K562 (cell line): ENCODE measurements at regions not wholly inside any gene's neighbourhood (a gene's known extent, or its start where the extent isn't known, plus 50 kb on each side); places are given as distances from the start of the nearest gene placed in this dataset.
"Not testable (repeated sequence)": the region's sequence is repeated elsewhere in the genome, so short reads cannot be mapped to it uniquely, and the experiment has no call there.

Experiments
- ATAC-seq: fragments of 200-7000 bp; cut with Tn5 transposase; 3 replicates; pipeline ENCODE4 v1.9.1; 2020; ENCODE audit warnings: moderate library complexity
- BruUV-seq: library from RNA; stranded (reverse); fragments of 400-500 nt; replicated peaks from 2 replicates; lab custom pipeline; 2021; lab: Mats Ljungman, UMichigan
- CTCF ChIA-PET: fragments of 300-600 bp; formaldehyde crosslinking; extraction: SDS; loops from one replicate; lab custom pipeline; 2021; ENCODE audit warnings: low intra/inter-chr PET ratio; lab: Yijun Ruan, JAX
- POLR2A ChIA-PET: fragments of 300-600, 350-650 bp; sonication (Branson Sonifier 250); formaldehyde crosslinking; extraction: SDS; loops from one replicate; lab custom pipeline; 2021; ENCODE audit warnings: antibody characterized with exemption, inconsistent platforms; lab: Yijun Ruan, JAX
- DNase-seq, 4 experiments: peaks; one replicate each; pipeline versions ENCODE4 v3.0.0 to v3.0.0-alpha.2; 2011 to 2018; ENCODE audit warnings: low spot score in 3 of 4, mixed read lengths in 3 of 4; ENCODE audit errors: extremely low read depth in 1 of 4
- FAIRE-seq: peaks from 2 replicates; lab custom pipeline; 2011; peaks lifted over from hg19 to GRCh38; lab: Jason Lieb, UNC
- H2AFZ ChIP-seq: 2 replicates; pipeline ENCODE4 v1.6.0; 2011; ENCODE audit warnings: low read depth, low read length, control low read depth, inconsistent platforms
- H3K27ac ChIP-seq: fragments of 200-600 bp; 3 replicates; pipeline ENCODE4 v1.8.0; 2011; ENCODE audit warnings: low read depth, mild to moderate bottlenecking, control low read depth, inconsistent platforms, low read length, moderate library complexity, mixed read lengths; ENCODE audit errors: extremely low read depth
- H3K27me3 ChIP-seq, 2 experiments: fragments of 300-600 bp in 1 of 2; 2 replicates in 1 of 2; 3 replicates in 1 of 2; pipeline versions ENCODE4 v1.6.0 to v1.8.0; 2011; ENCODE audit warnings: inconsistent platforms in 2 of 2, low read length in 2 of 2, mild to moderate bottlenecking in 1 of 2, mixed read lengths in 1 of 2, moderate library complexity in 1 of 2; ENCODE audit not compliant: control insufficient read depth in 2 of 2, insufficient read depth in 2 of 2
- H3K36me3 ChIP-seq: fragments of 300-600 bp; 3 replicates; pipeline ENCODE4 v1.8.0; 2011; ENCODE audit warnings: mild to moderate bottlenecking, low read length, inconsistent platforms; ENCODE audit not compliant: control insufficient read depth, insufficient read depth
- H3K4me1 ChIP-seq, 2 experiments: fragments of 200-600 bp in 1 of 2; replicated peaks in 1 of 2; 2 replicates in 1 of 2; 3 replicates in 1 of 2; pipeline versions ENCODE4 v1.5.1 to v1.8.0; 2011; ENCODE audit warnings: inconsistent platforms in 2 of 2, low read length in 2 of 2, mild to moderate bottlenecking in 1 of 2, mixed read lengths in 1 of 2, moderate library complexity in 1 of 2; ENCODE audit not compliant: control insufficient read depth in 2 of 2, insufficient read depth in 2 of 2
- H3K4me2 ChIP-seq: 2 replicates; pipeline ENCODE4 v1.6.1; 2011; ENCODE audit warnings: low read length, control low read depth, inconsistent platforms, mixed read lengths; ENCODE audit not compliant: insufficient read depth
- H3K4me3 ChIP-seq: fragments of 200-600 bp; sonication (generic), shearing (Covaris generic); 2 replicates; pipeline ENCODE4 v1.5.1; 2016; ENCODE audit warnings: control low read depth, inconsistent platforms
- H3K79me2 ChIP-seq: fragments of 200-600 bp; 3 replicates; pipeline ENCODE4 v1.8.0; 2011; ENCODE audit warnings: low read length, inconsistent platforms; ENCODE audit not compliant: control insufficient read depth, insufficient read depth
- H3K9ac ChIP-seq, 2 experiments: 2 replicates each; pipeline versions ENCODE4 v1.6.0 to v1.6.1; 2011; ENCODE audit warnings: low read depth in 2 of 2, low read length in 2 of 2, control low read depth in 1 of 2, inconsistent platforms in 1 of 2, mild to moderate bottlenecking in 1 of 2, mixed read lengths in 1 of 2; ENCODE audit not compliant: insufficient read depth in 1 of 2
- H3K9me1 ChIP-seq: one replicate; pipeline ENCODE4 v1.6.0; 2011; ENCODE audit warnings: inconsistent platforms, mild to moderate bottlenecking, low read length, moderate library complexity; ENCODE audit not compliant: control insufficient read depth, insufficient read depth
- H3K9me3 ChIP-seq: replicated peaks from 2 replicates; pipeline ENCODE4 v1.5.1; 2011; ENCODE audit warnings: low read depth, low read length, inconsistent platforms; ENCODE audit not compliant: control insufficient read depth, insufficient read depth
- H4K20me1 ChIP-seq: replicated peaks from 2 replicates; pipeline ENCODE4 v1.6.1; 2011; ENCODE audit warnings: low read length, inconsistent platforms, mixed read lengths; ENCODE audit not compliant: control insufficient read depth, insufficient read depth
- DIDO1 ChIP-seq: fragments of 450-650 bp; IDR thresholded peaks from 2 replicates; pipeline ENCODE4 v1.6.1; 2016; ENCODE audit warnings: low read depth, missing biosample characterization, missing genetic modification characterization
- HDAC1 ChIP-seq, 2 experiments: fragments of 450-650 bp; IDR thresholded peaks; 2 replicates each; pipeline ENCODE4 v1.6.1; 2016 to 2017; ENCODE audit warnings: inconsistent platforms in 1 of 2, mild to moderate bottlenecking in 1 of 2, moderate library complexity in 1 of 2
- HIVEP1 ChIP-seq: fragments of 250-450 bp; sonication (Bioruptor Pico); IDR thresholded peaks from 2 replicates; pipeline ENCODE4 v1.4.0; 2020; ENCODE audit warnings: mild to moderate bottlenecking
- MTA3 ChIP-seq: fragments of 450-650 bp; formaldehyde crosslinking; IDR thresholded peaks from 2 replicates; pipeline ENCODE4 v1.6.1; 2017; ENCODE audit warnings: mild to moderate bottlenecking, borderline replicate concordance
- NFRKB ChIP-seq: fragments of 450-650 bp; IDR thresholded peaks from 2 replicates; pipeline ENCODE4 v1.6.1; 2016; ENCODE audit warnings: low read depth
- NKRF ChIP-seq: fragments of 450-650 bp; IDR thresholded peaks from 2 replicates; pipeline ENCODE4 v1.6.1; 2016; ENCODE audit warnings: borderline replicate concordance
- PTRF ChIP-seq: fragments of 450-650 bp; IDR thresholded peaks from 2 replicates; pipeline ENCODE4 v1.6.1; 2016; ENCODE audit warnings: mild to moderate bottlenecking, missing genetic modification characterization, missing compliant biosample characterization
- PYGO2 ChIP-seq: fragments of 450-650 bp; IDR thresholded peaks from 2 replicates; pipeline ENCODE4 v1.6.1; 2016; ENCODE audit warnings: mild to moderate bottlenecking, missing genetic modification characterization, moderate library complexity, missing compliant biosample characterization
- STAT5A ChIP-seq: IDR thresholded peaks from 2 replicates; pipeline ENCODE4 v1.6.1; 2012; ENCODE audit warnings: low read length, inconsistent platforms, borderline replicate concordance
- ZNF212 ChIP-seq: fragments of 450-650 bp; formaldehyde crosslinking; IDR thresholded peaks from 2 replicates; pipeline ENCODE4 v1.4.0; 2020; ENCODE audit warnings: mild to moderate bottlenecking
- ZNF444 ChIP-seq: fragments of 250-450 bp; sonication (Bioruptor Pico); IDR thresholded peaks from 2 replicates; pipeline ENCODE4 v1.4.0; 2020; ENCODE audit warnings: mild to moderate bottlenecking, moderate library complexity
- ZNF79 ChIP-seq: fragments of 250-450 bp; sonication (Bioruptor Pico); IDR thresholded peaks from 2 replicates; pipeline ENCODE4 v1.4.0; 2020; ENCODE audit warnings: low read depth, mild to moderate bottlenecking, moderate library complexity
- WGBS: fragments of 100-300 bp; shearing (Covaris generic); methylation state at CpG from one replicate; pipeline ENCODE4 v1.1.6; 2016; ENCODE audit warnings: low coverage, mixed read lengths; ENCODE audit not compliant: insufficient coverage; ENCODE audit errors: missing lambda C conversion rate; 5-methylcytosine and 5-hydroxymethylcytosine counted together
- in situ Hi-C: fragments of 300-500 bp; cut with MboI; formaldehyde crosslinking; loops from 4 replicates; pipeline ENCODE4 v1.15.0; 2018; ENCODE audit warnings: inconsistent platforms, mixed read lengths
- intact Hi-C: fragments of 100-400 bp; cut with micrococcal nuclease; formaldehyde crosslinking; loops from 2 replicates; pipeline ENCODE4 v1.14.2; 2022

- DNase-seq, H4K20me1 ChIP-seq, H3K4me1 ChIP-seq, H3K9me1 ChIP-seq, intact Hi-C loops, H3K4me3 ChIP-seq, H2AFZ ChIP-seq, H3K36me3 ChIP-seq, BruUV-seq, POLR2A ChIA-PET, H3K27me3 ChIP-seq, H3K9ac ChIP-seq, CTCF ChIA-PET, H3K27ac ChIP-seq, H3K9me3 ChIP-seq, in situ Hi-C loops, H3K79me2 ChIP-seq, H3K4me2 ChIP-seq, ATAC-seq, FAIRE-seq: not testable (repeated sequence)
- WGBS = under 1% methylated on average over 8 of the region's 8 CpGs
These were observed 94.8 kb upstream of the BNIP2 start for GRCh38 chr15:59783774-59784520.

- no TSS peak for BruUV-seq
- no peaks in the 10 kb centered on the region for H4K20me1 ChIP-seq
- no peaks in the 10 kb centered on the region for H3K4me1 ChIP-seq
- H3K27me3 ChIP-seq = no peaks in the 10 kb centered on the region; a peak in 1 of 5 replicates
- ATAC-seq (no peak), FAIRE-seq (no peak)
- H3K9ac ChIP-seq = no peak overlapping the region
- H3K27ac ChIP-seq = no peak overlapping the region
- H3K9me3 ChIP-seq = no peaks in the 10 kb centered on the region
- in situ Hi-C loops = no loop called here
- H3K79me2 ChIP-seq = no peaks in the 10 kb centered on the region
- H3K9me1 ChIP-seq = no peaks in the 10 kb centered on the region
- no peaks in the 10 kb centered on the region for H3K36me3 ChIP-seq
- no peak overlapping the region for H3K4me2 ChIP-seq
- H3K4me3 ChIP-seq = no peak overlapping the region
- intact Hi-C loops = no loop called here
- TF ChIP-seq STAT5A = no peak
- TF ChIP-seq PYGO2 = no peak
- TF ChIP-seq HIVEP1 = no peak
- TF ChIP-seq ZNF79 = no peak
- no peak for TF ChIP-seq HDAC1 (IDR thresholded peaks at IDR 0.05)
- no peak for TF ChIP-seq NKRF
- TF ChIP-seq ZNF444 (CRISPR knock-in tag) = no peak
- no peak for TF ChIP-seq MTA3
- TF ChIP-seq ZNF212 (CRISPR knock-in tag) = no peak
- no peak for TF ChIP-seq NFRKB
- no peak for TF ChIP-seq PTRF (tag)
- no peak for TF ChIP-seq DIDO1 (tag)
- TF ChIP-seq, all 486 proteins: peak for 0
- ChIA-PET CTCF (no interaction called here), POLR2A (no interaction called here)
- no peak for DNase-seq
- 5% methylated on average over 1 of the region's 1 CpG for WGBS
- no peak overlapping the region for H2AFZ ChIP-seq
These were observed 90.0 kb upstream of the BNIP2 start for GRCh38 chr15:59779110-59779509.
